H1 (cell line): ENCODE measurements at regions not wholly inside any gene's neighbourhood (a gene's known extent, or its start where the extent isn't known, plus 50 kb on each side); places are given as distances from the start of the nearest gene placed in this dataset.

Experiments used
- CEBPB ChIP-seq: IDR thresholded peaks from 2 replicates; pipeline ENCODE4 v1.6.1; 2012; ENCODE audit warnings: low read depth, low read length
- CHD2 ChIP-seq: IDR thresholded peaks from 2 replicates; pipeline ENCODE4 v1.6.1; 2012; ENCODE audit warnings: low read length, improper control_type of control experiment
- CREB1 ChIP-seq: IDR thresholded peaks from 2 replicates; pipeline ENCODE4 v1.6.1; 2012; ENCODE audit warnings: inconsistent platforms
- EGR1 ChIP-seq: IDR thresholded peaks from 2 replicates; pipeline ENCODE4 v1.6.1; 2011; ENCODE audit warnings: low read depth, low read length, borderline replicate concordance
- EP300 ChIP-seq, 2 experiments: IDR thresholded peaks; 1 replicate in 1 of 2; 2 replicates in 1 of 2; pipeline ENCODE4 v1.6.1; 2011 to 2012; ENCODE audit warnings: low read depth in 2 of 2, low read length in 2 of 2, mild to moderate bottlenecking in 2 of 2, borderline replicate concordance in 1 of 2, inconsistent platforms in 1 of 2, moderate library complexity in 1 of 2
- JUND ChIP-seq: IDR thresholded peaks from 2 replicates; pipeline ENCODE4 v1.6.1; 2011; ENCODE audit warnings: mild to moderate bottlenecking, improper control_type of control experiment, low read length
- TF ChIP-seq, protein P1 (sequence below), 3 experiments: IDR thresholded peaks; 1 replicate in 2 of 3; 2 replicates in 1 of 3; pipeline versions ENCODE4 v1.5.1 to v1.6.1; 2011; ENCODE audit warnings: low read length in 3 of 3, mild to moderate bottlenecking in 3 of 3, inconsistent platforms in 2 of 3, low read depth in 1 of 3, moderate library complexity in 1 of 3; ENCODE audit not compliant: insufficient read depth in 1 of 3; ENCODE audit errors: control extremely low read depth in 1 of 3
- TF ChIP-seq, protein P2 (sequence below): IDR thresholded peaks from 2 replicates; pipeline ENCODE4 v1.6.1; 2012; ENCODE audit warnings: inconsistent platforms

DNA sequence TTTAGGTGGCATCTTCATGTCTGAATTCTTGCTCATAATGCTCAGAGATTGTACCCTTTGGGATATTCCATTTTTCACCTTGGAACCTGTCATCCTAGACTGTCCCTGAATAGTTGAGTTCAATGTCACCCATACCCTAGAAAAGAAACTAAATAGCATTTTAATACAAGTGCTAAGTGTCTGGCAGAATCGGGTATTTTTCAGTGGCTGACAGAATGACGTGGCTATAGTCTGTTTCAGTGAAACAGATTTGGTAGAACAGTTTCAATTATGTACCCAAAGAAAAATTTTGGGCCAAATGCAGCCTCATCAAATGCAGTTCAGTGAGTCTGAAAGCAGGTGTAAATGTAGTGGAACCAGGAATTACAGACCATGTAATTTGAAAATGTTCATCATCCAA, 1041.2 kb downstream of the DTWD2 start:
- TF ChIP-seq EGR1 (no peak), CEBPB (no peak), JUND (no peak), CREB1 (no peak), CHD2 (no peak), EP300 (IDR thresholded peaks at IDR 0.05; ENCODE audit: borderline replicate concordance in 1 of 2, low read depth in 2 of 2, low read length in 2 of 2) (no peak)
- TF ChIP-seq, protein P1, sequence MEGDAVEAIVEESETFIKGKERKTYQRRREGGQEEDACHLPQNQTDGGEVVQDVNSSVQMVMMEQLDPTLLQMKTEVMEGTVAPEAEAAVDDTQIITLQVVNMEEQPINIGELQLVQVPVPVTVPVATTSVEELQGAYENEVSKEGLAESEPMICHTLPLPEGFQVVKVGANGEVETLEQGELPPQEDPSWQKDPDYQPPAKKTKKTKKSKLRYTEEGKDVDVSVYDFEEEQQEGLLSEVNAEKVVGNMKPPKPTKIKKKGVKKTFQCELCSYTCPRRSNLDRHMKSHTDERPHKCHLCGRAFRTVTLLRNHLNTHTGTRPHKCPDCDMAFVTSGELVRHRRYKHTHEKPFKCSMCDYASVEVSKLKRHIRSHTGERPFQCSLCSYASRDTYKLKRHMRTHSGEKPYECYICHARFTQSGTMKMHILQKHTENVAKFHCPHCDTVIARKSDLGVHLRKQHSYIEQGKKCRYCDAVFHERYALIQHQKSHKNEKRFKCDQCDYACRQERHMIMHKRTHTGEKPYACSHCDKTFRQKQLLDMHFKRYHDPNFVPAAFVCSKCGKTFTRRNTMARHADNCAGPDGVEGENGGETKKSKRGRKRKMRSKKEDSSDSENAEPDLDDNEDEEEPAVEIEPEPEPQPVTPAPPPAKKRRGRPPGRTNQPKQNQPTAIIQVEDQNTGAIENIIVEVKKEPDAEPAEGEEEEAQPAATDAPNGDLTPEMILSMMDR (IDR thresholded peaks at IDR 0.05; ENCODE audit: control extremely low read depth in 1 of 3, insufficient read depth in 1 of 3, low read depth in 1 of 3, low read length in 3 of 3) = no peak
- TF ChIP-seq, protein P2, sequence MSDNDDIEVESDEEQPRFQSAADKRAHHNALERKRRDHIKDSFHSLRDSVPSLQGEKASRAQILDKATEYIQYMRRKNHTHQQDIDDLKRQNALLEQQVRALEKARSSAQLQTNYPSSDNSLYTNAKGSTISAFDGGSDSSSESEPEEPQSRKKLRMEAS = no peak
